Cerebellar cortex (tissue), 1 donor: ENCODE measurements at regions not wholly inside any gene's neighbourhood (a gene's known extent, or its start where the extent isn't known, plus 50 kb on each side); places are given as distances from the start of the nearest gene placed in this dataset.
"Not testable (repeated sequence)": the region's sequence is repeated elsewhere in the genome, so short reads cannot be mapped to it uniquely, and the experiment has no call there.

Source experiments
- DNase-seq: peaks from one replicate; pipeline ENCODE4 v3.0.0-alpha.2; 2015; ENCODE audit warnings: low spot score

GRCh38 chr3:19825193-19825592 lies 108.8 kb downstream of the EFHB start:
- DNase-seq, result no peak

- no peak for DNase-seq
These were observed 111.2 kb downstream of the EFHB start for GRCh38 chr3:19822805-19823204.

DNA sequence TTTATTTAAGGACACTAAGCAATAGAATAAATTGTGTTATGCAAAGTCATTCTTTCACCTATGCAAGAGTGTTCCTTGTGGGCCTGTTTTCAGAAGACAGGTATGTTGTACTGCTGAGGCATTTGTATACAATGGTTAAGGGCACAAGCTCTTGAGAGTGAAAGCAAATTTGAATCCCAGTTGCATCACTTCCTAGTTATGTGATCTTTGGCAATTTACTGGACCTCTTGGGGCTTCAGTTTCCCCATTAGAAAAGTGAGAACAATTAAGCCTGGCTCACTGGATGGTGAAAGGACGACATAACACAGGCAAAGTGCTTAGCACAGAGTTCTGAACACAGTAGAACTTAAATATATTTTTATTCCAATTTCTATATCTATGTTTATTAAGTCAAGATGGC lies 117.4 kb downstream of the EFHB start:
- no peak for DNase-seq

DNA sequence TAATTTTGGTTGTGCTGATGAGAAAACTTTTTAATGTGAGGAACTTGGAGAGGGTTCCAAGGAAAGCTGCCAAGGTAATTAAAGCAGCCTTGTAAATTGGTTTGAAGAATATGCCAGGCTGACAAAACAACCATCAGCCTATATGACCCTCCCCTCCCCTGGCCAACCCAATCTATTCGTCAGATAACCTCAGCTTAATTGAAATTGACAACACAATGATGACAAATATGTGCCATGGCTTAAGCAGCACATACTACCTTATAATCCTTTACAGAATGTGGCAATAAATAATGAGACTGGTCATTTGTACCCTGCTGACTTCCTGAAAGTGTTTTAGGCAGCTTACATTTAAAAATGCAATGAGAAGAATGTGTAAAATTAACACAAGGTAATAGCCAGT lies 118.2 kb downstream of the EFHB start:
- DNase-seq, result no peak

DNA sequence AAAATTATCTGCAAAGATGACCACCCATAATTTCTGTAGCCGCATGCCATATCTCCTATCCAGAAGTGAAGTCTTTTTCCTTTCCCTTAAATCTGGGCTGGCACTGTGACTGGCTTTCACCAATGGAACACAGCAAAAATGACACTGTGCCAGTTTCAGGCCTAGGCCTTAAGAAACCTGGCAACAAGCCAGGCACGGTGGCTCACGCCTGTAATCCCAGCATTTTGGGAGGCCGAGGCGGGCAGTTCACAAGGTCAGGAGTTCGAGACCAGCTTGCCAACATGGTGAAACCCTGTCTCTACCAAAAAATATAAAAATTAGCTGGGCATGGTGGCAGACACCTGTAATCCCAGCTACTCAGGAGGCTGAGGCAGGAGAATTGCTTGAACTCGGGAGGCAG lies 120.3 kb downstream of the EFHB start:
- DNase-seq, result not testable (repeated sequence)

DNA sequence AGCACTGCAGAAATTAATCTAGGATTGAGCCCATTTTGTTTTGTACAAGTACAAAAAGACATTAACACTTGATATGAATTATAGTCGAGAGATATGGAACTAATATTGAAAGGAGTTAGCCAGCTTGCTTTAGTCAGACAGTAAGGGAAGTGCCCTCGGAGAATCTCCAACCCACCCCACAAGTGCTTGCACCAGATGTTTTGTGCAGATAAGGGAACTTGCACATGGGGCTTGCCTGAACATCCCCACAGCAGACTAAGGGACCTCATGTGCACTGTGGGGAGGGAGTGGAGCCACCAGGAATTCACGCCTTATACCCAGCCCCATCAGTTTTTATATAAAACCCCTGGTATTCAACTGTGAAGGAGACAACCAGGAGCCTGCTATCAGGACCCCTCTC lies 122.3 kb downstream of the EFHB start:
- DNase-seq, result no peak

DNA sequence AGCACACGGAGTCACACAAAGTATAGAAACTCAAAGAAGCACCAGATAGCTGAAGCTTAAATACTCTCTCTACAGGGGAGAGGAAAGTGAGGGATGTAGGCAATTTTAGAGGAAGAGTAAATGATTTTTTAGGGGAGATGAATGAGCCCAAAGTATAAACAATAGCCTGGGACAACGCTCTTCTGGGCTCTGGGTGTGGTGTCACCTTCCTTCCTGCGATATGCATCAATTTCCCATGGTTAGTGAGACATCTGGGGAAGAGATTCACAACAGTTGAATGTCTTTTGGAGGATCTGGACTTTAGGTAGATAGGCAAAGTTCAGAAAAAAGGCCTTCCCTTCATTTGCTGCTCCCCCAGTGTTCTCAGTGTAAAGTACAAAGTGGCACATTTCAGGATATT lies 125.2 kb downstream of the EFHB start:
- no peak for DNase-seq

DNA sequence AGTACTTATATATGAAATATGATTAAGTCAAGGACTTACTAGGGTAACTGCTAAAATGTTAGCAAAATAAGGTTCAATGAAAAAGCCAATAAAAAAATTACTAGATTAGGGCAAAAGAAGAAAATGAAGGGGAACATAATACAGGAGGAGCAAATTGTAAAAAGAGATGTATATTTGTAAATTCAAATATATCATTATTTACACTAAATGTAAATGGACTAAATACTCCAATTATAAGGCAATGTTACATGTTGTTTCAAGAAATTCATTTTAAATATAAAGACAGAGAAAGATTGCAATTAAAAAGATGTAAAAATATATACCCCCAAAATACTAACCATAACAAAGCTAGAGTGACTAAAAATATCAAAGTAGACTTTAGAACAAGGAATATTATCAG lies 134.1 kb downstream of the EFHB start:
- no peak for DNase-seq

- no peak for DNase-seq
These were observed 134.9 kb downstream of the EFHB start for GRCh38 chr3:19799115-19799514.

DNA sequence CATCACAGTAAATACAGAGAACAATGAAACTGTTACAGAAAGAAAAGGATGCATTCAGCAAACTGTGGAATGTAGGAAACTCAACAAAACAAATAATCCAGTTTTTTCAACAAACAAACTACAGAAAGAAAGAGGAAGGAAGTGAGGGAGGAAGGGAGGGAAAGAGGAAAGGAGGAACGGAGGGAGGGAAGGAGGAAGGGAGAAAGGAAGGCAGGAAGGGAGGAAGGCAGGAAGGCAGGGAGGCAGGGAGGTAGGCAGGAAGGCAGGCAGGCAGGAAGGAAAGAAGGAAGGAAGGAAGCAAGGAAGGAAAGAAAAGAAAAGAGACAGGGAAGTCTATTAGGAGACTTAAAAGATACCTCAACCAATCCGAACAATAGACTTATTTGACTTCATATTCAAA lies 135.7 kb downstream of the EFHB start:
- no peak for DNase-seq

GRCh38 chr3:19792388-19792787 lies 141.6 kb downstream of the EFHB start:
- no peak for DNase-seq

DNA sequence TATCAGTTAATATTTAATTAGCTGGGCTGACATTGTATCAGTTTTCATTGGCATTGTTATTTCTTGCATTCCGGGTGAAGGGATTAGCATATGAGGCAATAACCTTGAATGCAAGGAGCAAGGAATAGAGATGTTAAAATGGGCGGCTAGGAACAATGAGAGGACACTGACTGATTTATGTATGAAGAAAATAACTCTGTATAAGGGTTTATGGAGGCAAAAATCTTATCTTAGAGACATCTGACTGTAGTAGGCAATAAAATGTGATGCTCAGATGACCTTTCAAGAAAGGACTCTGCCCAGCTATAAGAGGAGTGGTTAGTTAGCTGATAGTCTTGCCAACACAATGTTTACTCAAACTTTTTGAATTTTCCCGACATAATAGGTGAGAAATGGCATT lies 158.3 kb downstream of the EFHB start:
- no peak for DNase-seq

GRCh38 chr3:19769694-19770093 lies 164.3 kb downstream of the EFHB start:
- DNase-seq, result no peak

DNA sequence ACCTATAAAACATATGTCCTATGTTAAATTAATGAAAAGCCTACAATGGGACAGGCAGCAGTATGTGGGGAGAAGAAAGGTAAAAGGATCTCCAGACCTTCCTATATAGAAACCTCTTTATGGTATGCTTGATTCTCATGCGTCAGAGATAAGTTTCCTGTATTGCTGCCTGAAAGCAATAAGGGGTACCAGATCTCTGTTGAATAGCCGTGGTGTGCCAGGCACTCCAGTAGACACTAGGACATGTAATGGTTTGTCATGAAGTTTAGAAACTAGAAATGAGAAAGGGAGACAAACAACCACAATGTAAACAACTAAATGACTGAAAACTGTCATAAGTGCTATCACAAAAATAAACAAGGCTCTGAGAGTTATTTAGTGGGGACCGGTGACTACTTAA lies 168.1 kb downstream of the EFHB start:
- DNase-seq, result no peak

DNA sequence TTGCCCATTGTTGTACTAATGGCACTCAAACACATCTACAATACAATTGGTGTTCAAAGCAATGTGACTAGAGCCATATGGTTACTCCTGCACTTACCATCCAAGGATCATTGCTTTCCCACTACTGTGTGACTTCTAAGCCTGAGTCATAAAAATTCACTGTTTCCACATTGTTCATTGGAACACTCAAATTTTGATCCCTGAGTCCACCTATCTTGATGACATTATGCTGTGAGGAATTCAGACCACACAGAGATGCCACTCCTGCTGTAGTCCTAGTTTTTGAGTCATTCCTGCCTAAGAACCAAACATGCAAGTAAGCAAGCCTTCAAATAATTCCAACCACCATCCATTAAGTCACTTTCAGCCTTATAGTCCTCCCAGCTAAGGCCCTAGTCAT lies 176.2 kb downstream of the EFHB start:
- no peak for DNase-seq

DNA sequence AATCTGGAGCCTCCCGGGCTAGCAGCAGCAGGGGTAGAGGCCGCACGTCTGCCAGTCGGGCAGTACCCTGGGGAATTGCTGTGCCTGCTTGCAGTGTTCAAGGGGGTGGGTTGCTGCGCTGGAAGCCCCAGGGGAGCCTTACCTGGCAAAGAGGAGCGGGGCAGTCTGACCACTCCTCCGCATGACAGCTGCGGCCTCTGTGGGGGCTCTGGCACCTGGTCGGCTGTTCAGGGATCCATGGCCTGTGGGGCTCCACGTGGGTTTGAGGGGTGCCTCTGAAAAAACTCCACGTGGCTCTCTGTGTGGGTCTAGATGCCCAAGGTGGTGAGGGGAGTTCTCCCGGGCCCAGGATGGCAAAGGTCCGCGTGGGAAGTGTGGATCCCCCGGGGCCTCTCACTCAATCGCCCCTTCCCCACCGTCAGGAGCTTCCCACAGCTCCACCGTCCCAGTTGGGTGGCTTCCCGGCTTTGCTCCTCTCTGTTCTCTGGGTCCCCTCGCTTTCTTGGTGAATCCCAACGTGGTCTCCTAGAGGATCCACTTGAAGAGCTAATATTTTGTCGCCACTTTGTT lies 184.5 kb downstream of the EFHB start:
- no peak for DNase-seq

- no peak for DNase-seq
These were observed 185.1 kb downstream of the EFHB start for GRCh38 chr3:19748782-19749447.

DNA sequence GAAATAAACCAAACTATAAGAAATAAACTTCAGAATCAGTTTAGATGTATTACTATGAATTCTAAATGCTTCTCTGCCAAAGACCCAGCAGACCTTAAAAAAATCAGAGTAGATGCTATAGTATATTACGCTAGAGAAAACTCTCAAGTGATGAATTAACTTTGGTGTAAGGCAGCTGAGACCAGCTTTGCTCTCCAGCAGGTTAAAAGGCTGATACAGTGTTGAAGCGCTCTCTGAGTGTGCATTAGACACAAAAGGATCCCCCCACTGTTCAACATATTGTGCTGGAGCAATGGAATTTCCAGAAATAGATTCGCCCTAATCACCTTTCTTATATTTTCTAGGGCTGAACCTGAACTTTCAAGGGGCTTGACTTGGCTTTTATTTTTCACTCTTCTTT lies 190.0 kb downstream of the EFHB start:
- DNase-seq, result no peak

- DNase-seq, result no peak
These were observed 191.1 kb downstream of the EFHB start for GRCh38 chr3:19742935-19743334.

GRCh38 chr3:19739504-19739903 lies 194.5 kb downstream of the EFHB start:
- DNase-seq, result no peak

GRCh38 chr3:19738846-19739245 lies 195.2 kb downstream of the EFHB start:
- DNase-seq, result no peak

DNA sequence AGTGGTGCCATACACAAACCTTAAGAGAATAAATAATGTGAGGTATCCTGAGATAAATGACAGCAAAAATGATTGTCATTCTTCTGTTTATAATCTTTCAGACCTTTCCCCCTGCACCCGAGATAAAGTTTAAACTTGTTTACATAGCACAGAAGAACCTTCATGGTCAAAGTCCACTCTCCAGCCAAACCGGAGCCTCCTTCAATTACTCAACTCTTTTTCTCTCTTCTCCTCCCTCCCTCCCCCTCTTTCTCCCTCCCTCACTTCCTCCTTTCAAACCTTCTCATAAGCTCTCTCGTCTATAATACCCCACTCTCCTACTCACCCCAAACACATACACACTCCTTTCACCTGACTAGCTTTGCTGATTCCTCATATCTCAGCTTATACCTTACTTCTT lies 198.9 kb downstream of the EFHB start:
- DNase-seq, result no peak

GRCh38 chr3:19734453-19734852 lies 199.6 kb downstream of the EFHB start:
- no peak for DNase-seq

DNA sequence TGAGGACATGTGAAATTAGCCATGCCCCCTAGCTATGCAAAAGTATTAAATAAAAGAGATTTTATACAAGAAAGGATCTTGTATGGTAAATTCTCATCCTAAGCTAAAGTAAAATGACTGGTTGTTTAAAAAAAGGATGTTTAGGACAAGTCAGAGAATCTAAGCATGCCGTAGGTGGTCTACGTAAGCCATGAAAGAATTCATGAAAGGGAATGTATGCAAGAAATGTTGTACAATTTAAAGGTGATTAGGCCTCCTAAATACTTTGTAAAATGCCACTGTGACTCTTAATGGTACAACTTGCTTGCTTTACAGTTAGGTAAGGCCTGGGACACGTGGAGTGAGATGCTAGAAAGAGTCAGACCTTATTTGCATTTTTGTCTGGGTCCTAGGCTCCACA lies 209.0 kb downstream of the EFHB start:
- DNase-seq, result no peak
